IMR-90 (cell line): ENCODE measurements at regions not wholly inside any gene's neighbourhood (a gene's known extent, or its start where the extent isn't known, plus 50 kb on each side); places are given as distances from the start of the nearest gene placed in this dataset.

Source experiments
- ATAC-seq: fragments of 200-7000 bp; cut with Tn5 transposase; 2 replicates; pipeline ENCODE4 v1.9.1; 2020; ENCODE audit warnings: low read depth, mild to moderate bottlenecking, moderate library complexity
- BruUV-seq: library from RNA; stranded (reverse); fragments of 400-500 nt; replicated peaks from 2 replicates; lab custom pipeline; 2021; lab: Mats Ljungman, UMichigan
- CTCF ChIA-PET: fragments of 300-600 bp; formaldehyde crosslinking; extraction: SDS; loops from one replicate; lab custom pipeline; 2021; ENCODE audit warnings: antibody characterized with exemption; lab: Yijun Ruan, JAX
- POLR2A ChIA-PET: fragments of 300-600 bp; sonication (Branson Sonifier 250); formaldehyde crosslinking; loops from one replicate; lab custom pipeline; 2022; ENCODE audit warnings: antibody characterized with exemption; ENCODE audit not compliant: unreplicated experiment; lab: Charles Lee
- DNase-seq: peaks from one replicate; pipeline ENCODE4 v3.0.0; 2013
- H2AFZ ChIP-seq: replicated peaks from 2 replicates; pipeline ENCODE3; 2013; ENCODE audit warnings: low read length, mild to moderate bottlenecking; ENCODE audit not compliant: poor library complexity
- H2AK5ac ChIP-seq: 2 replicates; pipeline ENCODE4 v1.6.1; 2013; ENCODE audit warnings: low read depth, low read length, inconsistent platforms
- H2AK9ac ChIP-seq: replicated peaks from 2 replicates; pipeline ENCODE3; 2013; ENCODE audit warnings: mild to moderate bottlenecking, low read depth, low read length, moderate library complexity; ENCODE audit not compliant: poor library complexity
- H2BK120ac ChIP-seq: 2 replicates; pipeline ENCODE4 v1.6.1; 2013; ENCODE audit warnings: low read depth, low read length, inconsistent platforms
- H2BK15ac ChIP-seq: 3 replicates; pipeline ENCODE4 v1.6.1; 2013; ENCODE audit warnings: low read depth, low read length, inconsistent platforms
- H2BK20ac ChIP-seq: 2 replicates; pipeline ENCODE4 v1.6.1; 2013; ENCODE audit warnings: low read depth, mild to moderate bottlenecking, inconsistent platforms, low read length, moderate library complexity
- H2BK5ac ChIP-seq: 2 replicates; pipeline ENCODE4 v1.6.1; 2013; ENCODE audit warnings: mild to moderate bottlenecking, low read depth, low read length, inconsistent platforms; ENCODE audit not compliant: poor library complexity, severe bottlenecking
- H3K14ac ChIP-seq: replicated peaks from 2 replicates; pipeline ENCODE4 v1.6.1; 2013; ENCODE audit warnings: low read depth, low read length, inconsistent platforms
- H3K18ac ChIP-seq: 2 replicates; pipeline ENCODE4 v1.6.1; 2013; ENCODE audit warnings: low read depth, low read length, control low read depth
- H3K23ac ChIP-seq: 2 replicates; pipeline ENCODE4 v1.6.1; 2013; ENCODE audit warnings: low read depth, low read length, inconsistent platforms
- H3K27ac ChIP-seq: 2 replicates; pipeline ENCODE4 v1.5.1; 2013; ENCODE audit warnings: mild to moderate bottlenecking, control low read depth, low read length; ENCODE audit not compliant: insufficient read depth
- H3K27me3 ChIP-seq: 2 replicates; pipeline ENCODE4 v1.6.1; 2013; ENCODE audit warnings: low read length; ENCODE audit not compliant: control insufficient read depth, insufficient read depth
- H3K36me3 ChIP-seq: 2 replicates; pipeline ENCODE4 v1.6.1; 2013; ENCODE audit warnings: low read length, mixed read lengths; ENCODE audit not compliant: control insufficient read depth, insufficient read depth
- H3K4ac ChIP-seq: 2 replicates; pipeline ENCODE4 v1.6.1; 2013; ENCODE audit warnings: low read depth, low read length, inconsistent platforms
- H3K4me1 ChIP-seq: 2 replicates; pipeline ENCODE4 v1.6.1; 2013; ENCODE audit warnings: low read length, mixed read lengths; ENCODE audit not compliant: control insufficient read depth, insufficient read depth
- H3K4me2 ChIP-seq: 2 replicates; pipeline ENCODE4 v1.6.1; 2013; ENCODE audit warnings: low read depth, mild to moderate bottlenecking, control low read depth, low read length, moderate library complexity
- H3K4me3 ChIP-seq: 2 replicates; pipeline ENCODE4 v1.5.1; 2013; ENCODE audit warnings: low read depth, mild to moderate bottlenecking, control low read depth, low read length, moderate library complexity; ENCODE audit not compliant: insufficient read depth
- H3K56ac ChIP-seq: 2 replicates; pipeline ENCODE4 v1.6.1; 2013; ENCODE audit warnings: low read length, inconsistent platforms; ENCODE audit not compliant: insufficient read depth; ENCODE audit errors: extremely low read depth
- H3K79me1 ChIP-seq, 2 experiments: 2 replicates each; pipeline ENCODE4 v1.6.1; 2013; ENCODE audit warnings: low read length in 2 of 2, inconsistent platforms in 1 of 2, low read depth in 1 of 2
- H3K9ac ChIP-seq: 2 replicates; pipeline ENCODE4 v1.6.1; 2013; ENCODE audit warnings: low read depth, low read length, control low read depth
- H3K9me1 ChIP-seq: 2 replicates; pipeline ENCODE4 v1.6.1; 2013; ENCODE audit warnings: low read length, inconsistent platforms; ENCODE audit not compliant: insufficient read depth
- H3K9me3 ChIP-seq: 2 replicates; pipeline ENCODE4 v1.6.1; 2013; ENCODE audit warnings: low read length; ENCODE audit not compliant: control insufficient read depth, insufficient read depth
- H4K20me1 ChIP-seq: 2 replicates; pipeline ENCODE4 v1.6.1; 2013; ENCODE audit warnings: low read length, inconsistent platforms; ENCODE audit not compliant: insufficient read depth
- H4K5ac ChIP-seq: 2 replicates; pipeline ENCODE4 v1.6.1; 2013; ENCODE audit warnings: mild to moderate bottlenecking, low read depth, low read length, control low read depth
- H4K8ac ChIP-seq, 2 experiments: 2 replicates each; pipeline ENCODE4 v1.6.1; 2013; ENCODE audit warnings: low read depth in 2 of 2, low read length in 2 of 2, control low read depth in 1 of 2, inconsistent platforms in 1 of 2
- H4K91ac ChIP-seq: 2 replicates; pipeline ENCODE4 v1.6.1; 2013; ENCODE audit warnings: low read depth, low read length, inconsistent platforms; ENCODE audit not compliant: insufficient read depth
- BHLHE40 ChIP-seq: fragments of 150-350 bp; IDR thresholded peaks from 2 replicates; pipeline ENCODE4 v1.6.1; 2016; ENCODE audit warnings: mild to moderate bottlenecking, low read depth, low read length
- CEBPB ChIP-seq: IDR thresholded peaks from 2 replicates; pipeline ENCODE4 v1.6.1; 2012; ENCODE audit warnings: low read depth, low read length, improper control_type of control experiment
- CHD1 ChIP-seq: IDR thresholded peaks from 2 replicates; pipeline ENCODE4 v1.6.1; 2012; ENCODE audit warnings: low read depth, low read length, improper control_type of control experiment
- FOS ChIP-seq: fragments of 150-350 bp; IDR thresholded peaks from 2 replicates; pipeline ENCODE4 v1.6.1; 2016; ENCODE audit warnings: low read depth, low read length
- MAFK ChIP-seq: IDR thresholded peaks from 2 replicates; pipeline ENCODE4 v1.6.1; 2012; ENCODE audit warnings: low read depth, low read length, improper control_type of control experiment
- MAZ ChIP-seq: IDR thresholded peaks from 2 replicates; pipeline ENCODE4 v1.6.1; 2012; ENCODE audit warnings: low read depth, mild to moderate bottlenecking, low read length, improper control_type of control experiment, moderate library complexity, borderline replicate concordance
- MXI1 ChIP-seq: IDR thresholded peaks from 2 replicates; pipeline ENCODE4 v1.6.1; 2012; ENCODE audit warnings: low read depth, mild to moderate bottlenecking, low read length, moderate library complexity, borderline replicate concordance
- NFE2L2 ChIP-seq: fragments of 150-350 bp; IDR thresholded peaks from 2 replicates; pipeline ENCODE4 v1.6.1; 2016; ENCODE audit warnings: low read depth, mild to moderate bottlenecking, low read length
- RAD21 ChIP-seq: IDR thresholded peaks from 2 replicates; pipeline ENCODE4 v1.6.1; 2012; ENCODE audit warnings: low read length, improper control_type of control experiment
- RCOR1 ChIP-seq: IDR thresholded peaks from 2 replicates; pipeline ENCODE4 v1.6.1; 2012; ENCODE audit warnings: mild to moderate bottlenecking, low read length, improper control_type of control experiment; ENCODE audit not compliant: insufficient replicate concordance
- RFX5 ChIP-seq: IDR thresholded peaks from 2 replicates; pipeline ENCODE4 v1.8.0; 2012; ENCODE audit warnings: low read depth, mild to moderate bottlenecking, low read length, moderate library complexity
- SMC3 ChIP-seq: fragments of 150-350 bp; IDR thresholded peaks from 2 replicates; pipeline ENCODE4 v1.6.1; 2016; ENCODE audit warnings: low read depth, mild to moderate bottlenecking, antibody characterized with exemption, low read length, moderate library complexity
- dilution Hi-C: fragments of 300-500 bp; cut with HindIII; formaldehyde crosslinking; loops from one replicate; pipeline ENCODE4 v1.14.3; 2018; ENCODE audit warnings: low sequenced_read_pairs; ENCODE audit not compliant: unreplicated experiment
- in situ Hi-C: fragments of 300-500 bp; cut with MboI; formaldehyde crosslinking; loops from 3 replicates; pipeline ENCODE4 v1.14.3; 2019; ENCODE audit warnings: low sequenced_read_pairs, inconsistent platforms, mixed read lengths
- intact Hi-C: fragments of 100-400 bp; cut with micrococcal nuclease; formaldehyde crosslinking; loops from 2 replicates; pipeline ENCODE4 v1.10.0; 2022
- TF ChIP-seq, protein P1 (sequence below): fragments of 150-350 bp; IDR thresholded peaks from 2 replicates; pipeline ENCODE4 v1.6.1; 2016; ENCODE audit warnings: low read depth, mild to moderate bottlenecking, low read length, moderate library complexity, borderline replicate concordance
- TF ChIP-seq, protein P2 (sequence below): conservative IDR thresholded peaks from 2 replicates; pipeline ENCODE4 v1.5.1; 2012; ENCODE audit warnings: mild to moderate bottlenecking, low read depth, low read length, improper control_type of control experiment
- TF ChIP-seq, protein P3 (sequence below): fragments of 150-350 bp; IDR thresholded peaks from 2 replicates; pipeline ENCODE4 v1.6.1; 2017; ENCODE audit warnings: mild to moderate bottlenecking, antibody characterized with exemption, low read length, low read depth

DNA sequence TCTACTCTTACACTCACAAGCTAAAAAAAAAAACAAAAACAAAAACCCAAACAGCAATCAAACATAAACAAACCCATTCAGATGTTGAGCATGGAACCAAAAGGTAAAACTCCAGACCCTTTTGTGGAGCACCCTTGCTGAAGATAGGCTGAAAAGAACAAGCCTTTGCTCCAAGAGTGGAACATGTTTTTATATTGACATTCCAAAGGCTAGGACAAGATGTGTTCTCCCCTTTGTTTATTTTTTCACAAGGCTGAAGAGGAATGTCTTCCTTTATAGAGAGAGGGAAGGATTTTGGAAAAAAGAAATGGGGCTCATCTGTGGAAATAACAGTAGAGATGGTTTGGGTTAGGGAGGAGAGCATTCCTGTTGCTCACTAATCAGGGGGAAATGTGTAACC, 87.2 kb upstream of the ELMO1 start:
- no peak overlapping the region for H4K91ac ChIP-seq
- no peaks in the 10 kb centered on the region for H3K9me1 ChIP-seq
- H3K4me3 ChIP-seq: no peak overlapping the region
- dilution Hi-C loops: no loop called here
- no peaks in the 10 kb centered on the region for H3K36me3 ChIP-seq
- no peaks in the 10 kb centered on the region for H4K20me1 ChIP-seq
- H3K9ac ChIP-seq: no peak overlapping the region
- H2AK5ac ChIP-seq: no peak overlapping the region
- no peak overlapping the region for H4K8ac ChIP-seq
- no peak overlapping the region for H3K56ac ChIP-seq
- no peak overlapping the region for H3K4ac ChIP-seq
- H3K4me1 ChIP-seq: no peaks in the 10 kb centered on the region
- no peak overlapping the region for H2AFZ ChIP-seq
- no peak overlapping the region for H2BK5ac ChIP-seq
- DNase-seq (no peak), ATAC-seq (no peak)
- no peak overlapping the region for H4K5ac ChIP-seq
- no peak overlapping the region for H2BK20ac ChIP-seq
- H3K18ac ChIP-seq: no peak overlapping the region
- in situ Hi-C loops: no loop called here
- no peak overlapping the region for H3K14ac ChIP-seq
- POLR2A ChIA-PET: no interaction called here
- intact Hi-C loops: no loop called here
- H3K23ac ChIP-seq: no peak overlapping the region
- no peak overlapping the region for H2BK15ac ChIP-seq
- BruUV-seq: no TSS peak
- CTCF ChIA-PET: no interaction called here
- no peak overlapping the region for H2AK9ac ChIP-seq
- H3K79me1 ChIP-seq: no peaks in the 10 kb centered on the region
- TF ChIP-seq MAFK (no peak), RAD21 (no peak), BHLHE40 (no peak), RFX5 (no peak), MXI1 (no peak), FOS (no peak), RCOR1 (no peak), CEBPB (no peak), MAZ (no peak), SMC3 (no peak), CHD1 (no peak), NFE2L2 (no peak)
- TF ChIP-seq, protein P1, sequence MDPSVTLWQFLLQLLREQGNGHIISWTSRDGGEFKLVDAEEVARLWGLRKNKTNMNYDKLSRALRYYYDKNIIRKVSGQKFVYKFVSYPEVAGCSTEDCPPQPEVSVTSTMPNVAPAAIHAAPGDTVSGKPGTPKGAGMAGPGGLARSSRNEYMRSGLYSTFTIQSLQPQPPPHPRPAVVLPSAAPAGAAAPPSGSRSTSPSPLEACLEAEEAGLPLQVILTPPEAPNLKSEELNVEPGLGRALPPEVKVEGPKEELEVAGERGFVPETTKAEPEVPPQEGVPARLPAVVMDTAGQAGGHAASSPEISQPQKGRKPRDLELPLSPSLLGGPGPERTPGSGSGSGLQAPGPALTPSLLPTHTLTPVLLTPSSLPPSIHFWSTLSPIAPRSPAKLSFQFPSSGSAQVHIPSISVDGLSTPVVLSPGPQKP: no peak
- TF ChIP-seq, protein P2, sequence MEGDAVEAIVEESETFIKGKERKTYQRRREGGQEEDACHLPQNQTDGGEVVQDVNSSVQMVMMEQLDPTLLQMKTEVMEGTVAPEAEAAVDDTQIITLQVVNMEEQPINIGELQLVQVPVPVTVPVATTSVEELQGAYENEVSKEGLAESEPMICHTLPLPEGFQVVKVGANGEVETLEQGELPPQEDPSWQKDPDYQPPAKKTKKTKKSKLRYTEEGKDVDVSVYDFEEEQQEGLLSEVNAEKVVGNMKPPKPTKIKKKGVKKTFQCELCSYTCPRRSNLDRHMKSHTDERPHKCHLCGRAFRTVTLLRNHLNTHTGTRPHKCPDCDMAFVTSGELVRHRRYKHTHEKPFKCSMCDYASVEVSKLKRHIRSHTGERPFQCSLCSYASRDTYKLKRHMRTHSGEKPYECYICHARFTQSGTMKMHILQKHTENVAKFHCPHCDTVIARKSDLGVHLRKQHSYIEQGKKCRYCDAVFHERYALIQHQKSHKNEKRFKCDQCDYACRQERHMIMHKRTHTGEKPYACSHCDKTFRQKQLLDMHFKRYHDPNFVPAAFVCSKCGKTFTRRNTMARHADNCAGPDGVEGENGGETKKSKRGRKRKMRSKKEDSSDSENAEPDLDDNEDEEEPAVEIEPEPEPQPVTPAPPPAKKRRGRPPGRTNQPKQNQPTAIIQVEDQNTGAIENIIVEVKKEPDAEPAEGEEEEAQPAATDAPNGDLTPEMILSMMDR: no peak
- TF ChIP-seq, protein P3, sequence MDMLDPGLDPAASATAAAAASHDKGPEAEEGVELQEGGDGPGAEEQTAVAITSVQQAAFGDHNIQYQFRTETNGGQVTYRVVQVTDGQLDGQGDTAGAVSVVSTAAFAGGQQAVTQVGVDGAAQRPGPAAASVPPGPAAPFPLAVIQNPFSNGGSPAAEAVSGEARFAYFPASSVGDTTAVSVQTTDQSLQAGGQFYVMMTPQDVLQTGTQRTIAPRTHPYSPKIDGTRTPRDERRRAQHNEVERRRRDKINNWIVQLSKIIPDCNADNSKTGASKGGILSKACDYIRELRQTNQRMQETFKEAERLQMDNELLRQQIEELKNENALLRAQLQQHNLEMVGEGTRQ: no peak
- H3K4me2 ChIP-seq: no peak overlapping the region
- no peak overlapping the region for H3K27ac ChIP-seq
- no peaks in the 10 kb centered on the region for H3K27me3 ChIP-seq
- peaks cover 18% of the 10 kb centered on the region for H3K9me3 ChIP-seq
- H2BK120ac ChIP-seq: no peak overlapping the region
